Activated CD4-positive, alpha-beta T cell treated with anti-CD3 and anti-CD28 coated beads, Interleukin-2, Interleukin-4, amounts not matched to agents 100 ng/mL and 50 ng/mL, durations not matched to agents 16 hours and 8 hours (primary cell): ENCODE measurements at regions not wholly inside any gene's neighbourhood (a gene's known extent, or its start where the extent isn't known, plus 50 kb on each side); places are given as distances from the start of the nearest gene placed in this dataset.

Experiments used
- DNase-seq: peaks from one replicate; pipeline ENCODE4 v3.0.0-alpha.2; 2020; ENCODE audit warnings: low spot score

DNA sequence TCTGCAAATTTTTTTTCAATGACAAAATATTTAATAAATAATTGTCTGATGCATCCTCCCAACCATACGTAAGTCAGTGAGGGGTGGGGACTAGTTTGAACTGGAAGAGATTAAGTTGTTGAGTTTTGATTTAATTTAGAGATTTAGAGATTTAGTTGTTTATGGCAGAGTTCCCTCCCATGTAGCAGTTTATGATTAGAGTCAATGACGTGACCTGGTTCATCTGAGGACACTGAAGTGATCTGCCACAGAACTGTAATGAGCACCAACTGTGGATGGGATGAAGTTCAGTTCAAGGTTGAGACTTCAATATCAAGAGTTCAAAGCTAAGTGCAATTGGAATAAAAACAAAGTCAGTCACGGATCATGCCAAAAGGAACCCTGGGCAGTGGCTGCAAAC lies 609.3 kb downstream of the NOVA1 start:
- DNase-seq, result no peak

DNA sequence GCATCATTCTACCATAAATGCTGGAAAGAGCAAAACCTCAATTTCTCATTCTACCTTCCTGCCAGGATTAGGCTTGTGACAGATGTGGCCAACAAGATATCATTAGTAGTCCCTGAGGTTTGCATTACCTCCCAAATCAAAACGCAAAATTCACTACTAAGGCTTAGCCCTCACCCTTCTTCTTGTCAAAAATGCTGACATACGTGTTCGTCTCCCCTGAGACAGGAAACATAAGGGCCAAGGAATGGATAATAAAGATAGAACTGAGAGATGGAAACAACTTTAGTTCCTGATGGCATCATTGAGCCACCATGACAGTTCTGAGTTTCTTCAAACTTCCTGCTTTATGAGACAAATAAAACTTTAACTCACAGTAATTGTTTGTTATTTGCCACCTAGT lies 642.1 kb downstream of the NOVA1 start:
- DNase-seq, result no peak

DNA sequence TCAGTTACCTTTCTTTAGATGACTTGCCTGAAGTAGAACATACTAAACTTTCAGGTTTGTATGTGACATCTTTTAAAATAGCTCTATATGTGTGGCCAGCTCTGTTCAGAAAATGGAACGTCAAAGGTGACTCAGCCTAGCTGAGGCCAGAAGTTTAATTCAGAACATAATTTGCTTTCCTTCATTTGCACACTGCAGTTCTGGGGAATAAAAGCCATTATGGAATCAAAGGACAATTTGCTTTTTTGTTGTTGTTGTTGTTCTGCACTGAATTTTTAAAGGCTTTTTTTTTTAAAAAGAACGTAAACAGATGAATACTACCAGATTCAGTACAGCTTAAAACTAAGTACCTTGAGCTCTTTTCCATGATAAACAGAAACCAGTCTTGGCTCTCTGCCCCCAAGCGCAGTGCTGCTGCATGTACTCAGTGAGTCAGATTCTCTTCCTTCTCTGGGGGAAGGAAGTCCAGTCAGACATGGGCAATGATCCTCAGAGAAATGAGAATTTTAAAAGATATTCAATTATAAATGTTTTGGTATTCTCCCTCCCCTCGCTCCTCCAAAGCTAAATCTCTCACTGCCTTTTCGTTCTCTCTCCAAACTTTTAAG lies 644.2 kb downstream of the NOVA1 start:
- no peak for DNase-seq

DNA sequence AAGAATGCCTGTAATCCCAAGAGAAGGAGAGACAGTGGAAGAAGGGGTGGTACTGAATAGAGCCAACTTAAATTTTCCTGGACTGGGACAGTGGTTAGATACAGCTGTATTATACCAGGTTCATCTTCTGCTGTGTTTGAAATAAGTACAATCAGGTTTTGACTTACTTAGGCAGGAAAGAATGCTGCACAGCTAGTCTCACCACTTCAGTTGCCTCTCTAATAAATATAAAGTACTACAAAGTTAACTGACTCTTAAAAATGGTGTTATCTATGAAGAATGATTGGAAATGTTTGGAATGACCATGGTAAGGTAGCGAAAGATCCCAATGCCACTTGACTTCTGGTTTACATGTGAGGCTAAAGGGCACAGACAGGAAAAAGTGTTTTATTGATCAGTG lies 652.1 kb downstream of the NOVA1 start:
- no peak for DNase-seq

DNA sequence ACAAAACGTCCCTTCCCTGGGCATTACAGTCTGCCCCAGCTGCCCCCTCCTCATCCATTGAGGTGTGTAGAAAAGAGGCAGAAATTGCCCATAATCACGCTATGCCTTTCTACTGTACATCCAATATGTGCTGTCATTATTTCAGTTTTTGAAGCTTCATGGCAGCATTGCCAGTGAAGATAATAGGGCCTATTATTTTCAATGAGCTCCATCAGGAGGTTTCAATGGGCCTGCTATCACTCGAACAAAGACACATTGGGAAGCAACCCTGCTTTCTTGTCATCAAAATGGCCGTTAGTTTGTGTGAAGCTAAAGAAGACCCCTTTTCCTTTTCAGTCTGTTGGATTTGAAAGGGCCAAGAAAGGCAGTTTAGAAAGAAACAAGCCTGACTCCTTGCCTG lies 653.8 kb downstream of the NOVA1 start:
- DNase-seq, result no peak

DNA sequence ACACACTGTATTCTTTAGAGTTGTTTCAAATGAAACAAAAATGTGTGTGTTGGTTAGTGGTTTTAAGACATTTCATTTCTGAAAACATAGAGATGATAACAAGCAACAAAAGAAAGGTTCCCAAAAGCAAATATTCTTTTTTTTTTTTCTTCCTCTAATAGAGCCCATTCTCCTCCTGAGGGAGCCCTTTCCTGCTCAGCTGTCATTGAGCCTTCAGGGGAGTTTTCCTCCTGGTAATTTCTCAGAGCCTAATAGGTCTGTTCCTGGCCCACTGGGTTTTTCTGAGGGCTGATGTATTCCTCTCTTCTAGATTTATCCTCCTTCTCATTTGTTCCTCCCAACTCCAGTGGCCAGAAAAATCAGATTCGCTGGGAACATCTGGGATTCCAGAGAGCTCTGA lies 654.5 kb downstream of the NOVA1 start:
- DNase-seq, result no peak

DNA sequence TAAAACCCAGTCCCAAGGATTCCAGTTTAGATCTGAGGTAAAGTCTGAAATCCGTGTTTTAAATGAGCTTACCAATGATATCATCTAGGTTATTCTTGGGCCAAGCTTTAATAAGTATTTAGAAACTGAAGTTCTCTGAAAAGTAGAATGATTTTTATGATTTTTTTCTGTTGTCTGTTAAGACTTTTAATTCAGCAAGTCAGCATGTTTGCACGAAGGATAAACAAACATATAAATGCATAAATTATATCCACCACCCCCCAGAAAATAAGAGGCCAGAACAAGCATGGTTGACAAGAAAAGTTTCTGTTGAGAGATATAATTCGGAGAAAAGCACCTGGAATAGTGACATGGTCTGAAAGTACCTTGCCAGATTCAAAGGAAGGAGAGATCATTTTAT lies 655.7 kb downstream of the NOVA1 start:
- no peak for DNase-seq

DNA sequence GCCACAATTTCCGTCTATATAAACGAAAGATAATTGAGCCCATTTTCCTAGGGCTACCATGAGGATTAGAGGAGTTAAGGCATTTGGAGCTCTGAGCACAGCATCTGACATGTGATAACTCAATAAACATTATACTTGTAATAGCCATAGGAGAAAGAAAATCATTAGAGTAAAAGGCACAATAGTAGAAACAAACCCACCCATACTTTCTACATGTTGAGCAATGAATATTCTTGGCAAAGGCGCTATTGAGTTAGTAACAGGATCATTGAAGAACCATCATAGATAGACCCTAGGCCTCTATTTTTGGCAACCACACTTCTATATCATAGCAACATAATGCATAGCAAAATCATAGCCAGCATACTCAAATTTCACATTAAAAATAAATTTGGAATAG lies 664.1 kb downstream of the NOVA1 start:
- no peak for DNase-seq

DNA sequence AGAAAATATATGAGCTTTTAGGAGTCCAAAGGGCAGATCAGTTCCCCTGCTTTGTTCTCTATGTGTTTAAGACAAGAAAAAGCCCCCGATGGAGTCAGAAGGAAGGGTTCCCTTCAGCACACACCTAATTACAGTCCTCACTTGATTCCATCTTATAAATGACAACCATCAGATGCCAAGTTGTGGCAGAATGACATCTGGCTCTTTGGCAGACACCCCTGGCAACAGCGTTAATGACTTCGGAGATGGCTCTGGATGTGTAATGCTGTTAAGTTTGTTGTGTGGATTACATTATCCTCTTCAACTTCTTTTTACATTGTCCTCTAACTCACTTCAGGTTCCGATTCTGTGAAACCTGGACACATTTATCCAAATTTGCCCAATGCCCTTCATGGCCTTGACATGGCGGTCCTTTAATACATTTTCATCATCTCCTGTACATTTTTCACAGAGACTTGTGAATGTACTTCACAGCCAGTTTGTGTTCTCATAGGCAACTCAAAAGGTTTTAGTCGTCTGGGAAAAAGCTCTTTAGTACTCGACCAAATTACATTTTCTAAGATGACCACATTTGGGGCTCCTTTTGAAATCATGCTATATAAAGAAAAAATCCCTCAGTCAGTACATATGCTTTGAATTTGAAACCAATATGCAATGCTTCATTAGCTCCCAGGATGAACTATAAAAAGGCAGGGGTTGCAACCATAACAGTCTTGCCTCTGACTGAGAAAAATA lies 667.8 kb downstream of the NOVA1 start:
- DNase-seq, result no peak

DNA sequence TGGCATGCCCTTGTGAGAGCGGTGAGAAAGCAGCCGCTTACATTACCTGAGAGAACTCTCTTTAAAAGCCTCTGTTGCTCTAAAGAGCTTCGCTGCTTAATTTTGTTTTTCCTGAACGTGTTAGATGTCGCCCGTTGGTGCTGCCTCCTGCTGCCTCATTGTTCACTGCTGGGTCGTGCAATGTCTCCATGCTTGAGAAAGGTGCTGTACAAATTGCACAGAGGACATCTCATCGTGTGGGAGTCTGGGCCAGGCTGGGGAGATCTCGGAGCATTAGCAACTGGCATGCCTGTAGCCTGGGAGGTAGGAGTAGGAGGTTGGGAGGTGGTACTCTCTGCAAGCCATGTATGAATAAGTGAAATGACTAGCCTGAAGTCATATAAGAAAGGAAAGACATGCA lies 686.0 kb downstream of the NOVA1 start:
- no peak for DNase-seq

DNA sequence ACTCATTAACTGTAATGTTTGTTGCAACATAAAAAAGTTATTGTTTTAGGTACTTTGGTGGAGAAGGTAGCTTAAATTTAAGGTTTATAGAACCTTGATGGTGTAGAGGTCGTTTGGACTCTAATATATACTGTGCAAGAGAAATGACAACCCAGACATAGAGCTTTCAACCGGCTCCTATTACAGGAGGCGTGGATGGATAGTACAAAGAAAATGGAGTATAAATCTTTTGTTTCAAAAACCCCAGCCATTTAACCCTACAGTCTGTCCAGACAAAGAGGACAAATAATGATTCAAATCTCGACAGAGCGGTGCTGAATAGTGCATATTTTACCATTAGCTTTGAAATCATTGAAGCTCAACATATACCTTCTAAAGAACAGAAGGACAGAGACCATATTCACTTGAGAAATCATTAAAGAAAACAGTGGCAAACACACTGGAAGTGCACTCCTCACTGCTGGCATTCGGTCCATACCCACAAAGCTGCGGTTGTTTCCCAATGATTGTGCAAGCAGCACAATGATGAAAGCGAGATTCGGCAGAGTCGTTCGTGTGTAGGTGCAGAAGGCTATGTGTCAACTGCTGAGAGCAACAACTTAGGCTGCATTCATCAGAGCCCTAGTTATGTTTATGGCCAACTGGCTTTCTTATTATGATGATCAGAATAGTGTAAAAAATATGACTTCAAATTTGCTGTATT lies 688.6 kb downstream of the NOVA1 start:
- DNase-seq, result no peak

DNA sequence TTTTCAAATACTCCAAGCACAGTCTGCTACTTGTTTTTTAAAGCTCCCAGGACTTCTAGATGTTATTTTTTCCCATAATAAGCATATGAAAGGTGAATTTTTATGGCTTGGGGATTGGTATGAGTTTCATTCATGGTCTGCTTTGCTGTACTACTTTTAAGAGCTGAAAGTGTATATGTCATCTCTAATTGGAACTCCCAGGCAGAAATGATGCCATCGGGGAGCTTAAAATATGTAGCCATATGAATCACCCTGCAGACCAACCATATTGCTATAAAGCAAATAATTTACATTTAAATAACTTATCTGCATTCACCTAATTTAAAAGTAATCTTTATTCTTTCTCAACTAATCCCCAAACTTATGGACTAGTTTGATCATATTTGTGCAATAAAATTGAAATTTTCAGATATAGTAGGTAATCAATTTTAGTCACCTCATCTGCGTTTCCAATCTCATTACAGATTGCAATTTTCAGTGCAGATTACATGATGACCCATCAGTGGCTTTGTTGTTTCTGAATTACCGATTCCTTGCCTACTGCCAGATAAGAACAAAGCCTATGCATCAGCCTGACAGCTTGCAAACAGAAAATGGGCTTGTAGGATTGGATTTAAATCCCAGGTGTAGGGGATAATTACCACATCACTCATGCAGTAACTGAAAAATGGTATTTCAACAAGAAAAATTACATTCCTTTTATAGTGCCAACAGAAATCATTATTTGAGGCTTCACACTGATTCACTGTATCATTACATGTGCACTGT lies 689.4 kb downstream of the NOVA1 start:
- DNase-seq, result no peak

DNA sequence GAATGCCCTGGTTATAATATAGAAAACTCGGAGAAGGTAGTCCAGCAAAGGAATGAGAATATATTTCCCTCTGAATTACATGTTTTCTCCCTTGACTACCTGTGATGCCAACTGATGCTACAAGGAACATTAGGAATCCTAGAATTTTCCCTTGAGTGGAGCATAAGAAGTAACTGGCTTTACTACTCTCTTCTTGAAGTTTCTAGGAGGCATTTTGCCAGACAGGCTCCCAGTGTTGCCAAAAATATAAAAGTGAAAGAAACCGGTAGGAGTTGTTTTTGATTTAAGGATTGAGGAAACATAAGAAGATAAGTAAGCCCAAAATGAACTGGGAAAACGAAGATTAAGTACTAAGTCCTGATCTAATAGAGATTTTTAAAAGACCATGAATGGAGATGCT lies 693.4 kb downstream of the NOVA1 start:
- DNase-seq, result no peak

DNA sequence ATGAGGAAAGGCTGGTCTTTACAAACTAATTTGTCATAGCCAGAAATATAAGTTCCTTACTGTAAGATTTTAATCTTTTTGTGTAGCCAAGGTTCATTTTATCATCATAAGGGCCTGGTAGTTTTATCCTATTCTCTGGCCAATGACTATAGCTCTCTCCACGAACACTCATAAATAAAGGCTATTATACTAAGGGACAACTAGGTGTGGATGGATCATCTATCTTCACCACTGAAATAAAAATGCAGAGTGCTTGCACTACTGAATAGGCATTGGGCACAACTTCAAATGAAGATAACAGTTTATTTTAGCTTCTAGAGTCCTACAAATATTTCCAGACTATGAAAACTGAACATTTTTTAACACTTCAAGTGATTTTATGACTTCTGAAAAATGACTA lies 698.6 kb downstream of the NOVA1 start:
- no peak for DNase-seq

DNA sequence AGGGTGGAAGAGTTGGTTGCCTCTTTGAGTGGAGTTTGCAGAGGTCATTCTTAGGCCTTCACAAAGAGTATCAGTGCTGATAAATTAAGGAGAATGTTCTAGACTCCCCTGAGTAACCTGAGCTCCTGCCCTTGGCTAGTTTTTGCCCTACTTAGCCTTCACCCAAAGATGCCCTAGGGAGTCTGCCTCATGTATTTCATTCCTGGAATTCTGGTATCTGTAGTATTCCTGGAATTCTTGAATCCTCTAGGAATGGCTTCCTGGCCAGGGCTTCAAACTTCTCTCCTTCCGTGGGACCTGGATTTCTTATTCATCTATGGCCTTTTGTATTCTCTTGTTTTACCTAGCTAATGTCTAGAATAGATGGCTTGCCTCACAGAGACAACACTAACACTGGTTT lies 701.1 kb downstream of the NOVA1 start:
- no peak for DNase-seq

DNA sequence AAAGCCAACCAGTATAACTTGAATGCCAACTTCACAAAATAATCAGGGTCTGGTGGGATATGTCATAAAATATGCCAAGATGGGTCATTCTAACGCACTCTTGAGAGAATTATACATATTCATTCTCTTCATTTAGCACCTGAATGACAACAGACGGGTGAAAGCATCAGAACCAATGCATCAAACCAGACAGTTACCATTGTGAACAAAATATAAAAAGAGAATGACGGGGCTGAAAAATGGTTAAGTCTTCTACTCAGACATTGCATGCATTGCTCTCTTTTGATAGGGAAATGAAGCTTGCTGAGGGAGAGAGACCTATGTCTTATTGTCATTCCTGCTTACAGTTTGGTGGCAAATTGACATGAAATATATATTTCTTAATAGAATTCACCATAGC lies 702.1 kb downstream of the NOVA1 start:
- no peak for DNase-seq

DNA sequence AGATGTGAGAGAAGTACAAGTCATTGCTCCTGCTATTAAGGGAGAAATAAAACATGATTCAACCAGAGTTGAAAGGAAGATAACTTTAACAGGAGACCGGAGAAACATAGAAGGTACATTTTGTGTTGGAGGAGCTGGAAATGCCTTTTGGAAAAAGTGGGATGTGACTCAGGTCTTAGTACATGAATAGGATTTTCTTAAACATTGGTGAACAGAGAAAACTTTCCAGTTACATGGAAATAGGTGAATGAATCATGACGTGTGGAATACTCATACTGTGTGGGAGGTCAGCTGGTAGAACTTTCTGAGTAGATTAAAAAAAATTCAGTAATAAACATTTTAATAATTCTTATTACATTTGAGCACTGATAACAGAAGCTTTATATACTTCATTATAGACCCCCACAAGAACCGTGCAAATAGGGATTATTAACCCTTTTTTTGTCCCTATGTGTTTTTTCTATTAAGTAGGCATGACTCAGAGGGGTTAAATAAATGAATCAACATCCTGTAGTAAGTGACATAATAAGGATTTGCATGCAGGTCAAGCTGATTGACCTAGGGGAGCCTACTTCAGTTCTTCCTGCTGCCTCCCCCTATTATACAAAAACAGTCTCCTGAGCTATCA lies 710.5 kb downstream of the NOVA1 start:
- DNase-seq, result no peak

DNA sequence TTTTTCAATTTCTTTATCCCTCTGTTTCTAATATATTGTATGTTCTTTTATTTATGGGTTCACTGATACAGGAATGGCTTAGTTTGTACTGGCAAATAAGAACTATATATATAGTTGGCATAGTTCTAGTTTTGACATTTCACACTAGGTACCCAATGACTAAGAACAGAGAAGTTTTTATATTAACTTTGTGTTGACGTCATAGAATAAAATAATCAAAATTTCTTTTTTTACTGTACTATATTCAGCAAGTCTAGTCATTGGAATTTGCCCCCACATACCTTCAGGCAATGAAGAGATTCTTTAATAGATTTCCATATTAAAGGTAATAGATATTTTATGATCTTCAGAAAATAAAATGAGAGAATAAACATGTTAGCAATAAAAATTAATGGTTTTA lies 713.2 kb downstream of the NOVA1 start:
- DNase-seq, result no peak

DNA sequence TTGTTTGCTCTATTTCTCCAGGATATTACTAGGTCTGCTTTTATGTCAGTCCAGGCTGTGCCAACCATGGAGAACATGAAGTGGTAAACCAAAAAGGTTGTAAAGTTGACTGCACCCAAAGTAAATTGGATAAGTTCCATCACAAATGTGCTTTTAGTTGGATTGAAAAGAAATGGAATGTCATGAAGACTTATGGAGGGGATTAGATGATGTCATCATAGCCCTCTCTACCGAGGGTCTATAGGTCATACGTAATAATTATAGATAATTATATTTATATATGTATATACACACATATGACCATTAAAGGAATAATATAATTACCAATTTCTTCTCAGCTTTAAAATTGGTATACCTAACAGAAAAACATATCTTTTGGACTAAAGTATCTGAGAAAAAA lies 714.9 kb downstream of the NOVA1 start:
- no peak for DNase-seq

DNA sequence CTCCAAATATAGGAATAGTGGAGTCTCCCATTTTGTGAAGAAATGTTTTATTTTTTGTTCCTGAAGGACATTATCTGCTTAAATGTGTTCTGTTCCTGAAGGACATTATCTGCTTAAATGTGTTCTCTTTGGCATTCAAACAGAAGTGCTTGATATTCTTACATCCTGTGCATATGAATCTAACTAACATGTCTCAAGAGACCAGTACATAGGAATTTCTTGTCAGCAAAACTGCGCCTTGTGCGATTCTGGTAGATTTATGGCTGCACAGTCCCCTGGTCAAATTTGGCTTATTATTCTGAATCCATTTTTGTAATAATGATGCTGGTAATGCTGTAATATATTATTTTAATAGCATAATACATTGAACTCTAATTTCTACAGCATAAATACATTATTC lies 722.4 kb downstream of the NOVA1 start:
- no peak for DNase-seq

DNA sequence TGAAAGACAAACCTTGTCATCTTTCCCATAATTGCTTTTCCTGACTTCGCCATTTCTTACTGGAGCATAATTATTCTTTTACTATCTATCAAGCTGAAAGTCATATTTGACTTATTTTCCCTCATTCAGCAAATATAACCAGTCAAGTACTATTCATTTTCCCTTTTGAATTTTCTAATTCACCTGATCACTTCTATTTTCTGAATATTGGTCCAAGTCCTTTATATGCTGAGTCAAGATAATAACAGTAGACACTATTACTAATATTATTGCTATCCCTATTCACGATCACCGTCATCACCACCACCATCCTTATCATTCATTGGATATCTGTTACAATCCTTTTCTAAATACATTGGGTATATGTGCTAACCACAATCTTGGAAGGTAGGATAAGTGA lies 728.0 kb downstream of the NOVA1 start:
- no peak for DNase-seq

DNA sequence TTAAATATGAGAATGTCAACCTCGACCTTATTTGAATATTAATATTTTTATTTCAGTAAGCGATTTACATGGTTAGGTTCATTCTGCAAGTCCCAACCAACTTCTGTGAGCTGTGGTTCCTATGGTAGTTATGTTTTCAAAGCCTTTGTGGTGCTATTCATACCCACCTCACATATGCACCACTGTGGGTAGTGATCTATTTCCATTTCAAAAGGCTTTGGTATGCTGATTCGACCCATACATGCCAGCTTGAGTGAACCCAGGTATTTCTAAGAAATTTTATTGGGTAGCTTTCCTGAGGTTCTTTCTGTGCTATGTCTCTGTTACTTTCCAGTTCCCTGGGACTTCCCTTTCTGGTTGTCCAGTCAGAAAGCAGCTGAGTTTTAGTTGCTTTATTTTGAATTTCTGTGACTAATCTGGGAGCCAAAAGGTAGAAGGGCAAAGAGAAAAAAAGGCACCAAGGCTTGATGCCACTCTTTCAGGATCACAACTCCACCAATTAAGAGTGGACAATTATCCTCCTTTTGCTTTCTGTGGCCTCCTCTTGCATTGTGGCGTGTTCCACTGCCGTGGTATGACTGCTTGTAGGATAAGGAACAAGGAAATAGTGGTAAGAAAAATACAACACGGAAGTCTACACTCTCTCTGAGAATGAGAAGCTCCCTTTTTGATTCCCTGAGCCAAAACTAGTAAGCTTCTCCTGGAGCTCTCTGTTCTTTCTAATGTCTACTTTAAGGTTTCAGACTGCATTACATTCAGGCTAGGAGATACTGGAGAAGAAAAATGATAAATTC lies 729.1 kb downstream of the NOVA1 start:
- DNase-seq, result no peak
